IPS DF 6.9 (cell line): ENCODE measurements at regions not wholly inside any gene's neighbourhood (a gene's known extent, or its start where the extent isn't known, plus 50 kb on each side); places are given as distances from the start of the nearest gene placed in this dataset.

Source experiments
- DNase-seq: peaks from one replicate; pipeline ENCODE4 v3.0.0-alpha.2; 2013; ENCODE audit warnings: low read depth, low spot score
- H3K27ac ChIP-seq: one replicate; pipeline ENCODE4 v1.5.1; 2013; ENCODE audit warnings: low read length, control low read depth
- H3K27me3 ChIP-seq: 2 replicates; pipeline ENCODE4 v1.6.1; 2013; ENCODE audit warnings: mild to moderate bottlenecking, low read length; ENCODE audit not compliant: control insufficient read depth, insufficient read depth
- H3K36me3 ChIP-seq: 2 replicates; pipeline ENCODE4 v1.6.1; 2013; ENCODE audit warnings: low read length; ENCODE audit not compliant: control insufficient read depth, insufficient read depth
- H3K4me1 ChIP-seq: 2 replicates; pipeline ENCODE4 v1.6.1; 2013; ENCODE audit warnings: low read length; ENCODE audit not compliant: control insufficient read depth, insufficient read depth
- H3K4me3 ChIP-seq: 2 replicates; pipeline ENCODE4 v1.5.1; 2013; ENCODE audit warnings: mild to moderate bottlenecking, low read length
- H3K9me3 ChIP-seq: 2 replicates; pipeline ENCODE4 v1.6.1; 2013; ENCODE audit warnings: low read length, inconsistent platforms; ENCODE audit not compliant: control insufficient read depth, insufficient read depth
- WGBS: extraction: QIAGEN DNeasy Blood & Tissue Kit; methylation state at CpG from one replicate; pipeline ENCODE4 v1.1.7; 2013; ENCODE audit warnings: mixed read lengths, missing lambda C conversion rate; ENCODE audit not compliant: insufficient read length, insufficient coverage; 5-methylcytosine and 5-hydroxymethylcytosine counted together

DNA sequence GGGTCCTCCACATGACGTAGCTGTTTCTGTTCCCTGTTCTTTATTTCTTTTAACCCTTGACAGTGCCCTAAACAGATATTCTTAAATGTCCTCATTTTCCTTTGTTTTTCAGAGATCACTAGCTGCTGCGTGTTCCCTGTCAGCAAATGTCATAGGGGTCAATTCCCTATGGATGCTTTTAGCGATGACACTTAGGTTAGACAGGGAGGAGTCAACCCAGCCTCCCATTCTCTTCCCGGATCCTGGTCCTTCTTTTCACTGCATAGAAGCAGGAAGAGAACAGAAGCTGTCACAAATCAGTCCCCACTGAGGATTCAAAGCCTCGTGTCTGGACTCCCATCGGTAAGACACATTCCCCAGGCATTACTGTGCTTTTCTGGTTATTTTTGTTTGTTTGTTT lies 392.1 kb upstream of the PRKCQ start:
- Histone ChIP-seq H3K4me3 (no peak overlapping the region), H3K27me3 (no peaks in the 10 kb centered on the region), H3K36me3 (no peaks in the 10 kb centered on the region), H3K27ac (no peak overlapping the region), H3K4me1 (no peaks in the 10 kb centered on the region), H3K9me3 (no peaks in the 10 kb centered on the region)
- no peak for DNase-seq
- WGBS, result no CpG with 5 or more reads among the region's 6 CpGs

DNA sequence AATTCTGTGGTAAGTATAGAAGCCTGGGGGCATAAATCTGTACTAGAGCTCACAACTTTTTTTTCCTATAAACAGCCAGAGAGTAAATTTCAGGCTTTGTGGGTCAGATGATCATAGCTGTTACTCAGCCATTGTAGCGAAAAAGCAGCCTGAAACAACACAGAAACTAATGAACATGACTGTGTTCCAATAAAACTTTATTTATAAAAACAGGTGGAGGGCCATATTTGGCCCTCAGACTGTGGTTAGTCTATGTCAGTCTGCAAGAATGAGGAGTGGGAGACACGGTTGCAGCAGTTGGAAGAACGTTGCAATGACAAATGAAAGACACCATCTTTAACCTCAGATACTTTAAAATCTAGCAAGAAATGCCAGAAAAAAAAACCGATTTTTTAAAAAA lies 389.6 kb upstream of the PRKCQ start:
- Histone ChIP-seq H3K4me3 (no peak overlapping the region), H3K4me1 (no peaks in the 10 kb centered on the region), H3K27me3 (no peaks in the 10 kb centered on the region), H3K9me3 (no peaks in the 10 kb centered on the region), H3K36me3 (no peaks in the 10 kb centered on the region), H3K27ac (no peak overlapping the region)
- no CpG with 5 or more reads among the region's 4 CpGs for WGBS
- no peak for DNase-seq

- no peak for DNase-seq
- WGBS, result no CpG with 5 or more reads among the region's 4 CpGs
- no peak overlapping the region for H3K27ac ChIP-seq
- H3K9me3 ChIP-seq, result no peaks in the 10 kb centered on the region
- H3K4me3 ChIP-seq, result no peak overlapping the region
- no peaks in the 10 kb centered on the region for H3K27me3 ChIP-seq
- no peaks in the 10 kb centered on the region for H3K36me3 ChIP-seq
- no peaks in the 10 kb centered on the region for H3K4me1 ChIP-seq
These were observed 384.5 kb upstream of the PRKCQ start for GRCh38 chr10:6964543-6964942.

DNA sequence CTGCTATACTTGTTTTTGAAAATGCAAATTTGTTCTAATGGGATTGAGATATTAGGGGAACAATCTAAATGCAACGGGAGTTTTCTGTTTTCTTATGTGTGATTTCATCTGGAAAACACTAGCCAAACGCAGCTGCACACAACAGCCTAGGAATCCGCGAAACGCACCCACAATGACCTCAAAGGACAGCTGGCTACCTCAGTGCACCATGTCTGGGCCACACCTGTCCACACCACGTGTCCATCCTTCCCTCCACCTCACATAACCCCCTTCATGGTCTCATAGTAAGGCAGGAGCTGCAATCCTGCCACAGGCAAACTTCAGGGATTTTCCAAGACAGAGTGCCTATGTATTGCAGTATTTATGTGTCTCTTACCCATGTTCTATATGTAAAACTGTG lies 382.5 kb upstream of the PRKCQ start:
- H3K4me1 ChIP-seq, result no peaks in the 10 kb centered on the region
- H3K27me3 ChIP-seq, result no peaks in the 10 kb centered on the region
- H3K27ac ChIP-seq, result no peak overlapping the region
- no peak for DNase-seq
- WGBS, result no CpG with 5 or more reads among the region's 6 CpGs
- no peak overlapping the region for H3K4me3 ChIP-seq
- no peaks in the 10 kb centered on the region for H3K9me3 ChIP-seq
- no peaks in the 10 kb centered on the region for H3K36me3 ChIP-seq

GRCh38 chr10:6958711-6959110 lies 378.6 kb upstream of the PRKCQ start:
- WGBS, result no CpG with 5 or more reads among the region's 1 CpG
- Histone ChIP-seq H3K9me3 (no peaks in the 10 kb centered on the region), H3K27ac (no peak overlapping the region), H3K36me3 (no peaks in the 10 kb centered on the region), H3K27me3 (no peaks in the 10 kb centered on the region), H3K4me3 (no peak overlapping the region), H3K4me1 (no peaks in the 10 kb centered on the region)
- no peak for DNase-seq

DNA sequence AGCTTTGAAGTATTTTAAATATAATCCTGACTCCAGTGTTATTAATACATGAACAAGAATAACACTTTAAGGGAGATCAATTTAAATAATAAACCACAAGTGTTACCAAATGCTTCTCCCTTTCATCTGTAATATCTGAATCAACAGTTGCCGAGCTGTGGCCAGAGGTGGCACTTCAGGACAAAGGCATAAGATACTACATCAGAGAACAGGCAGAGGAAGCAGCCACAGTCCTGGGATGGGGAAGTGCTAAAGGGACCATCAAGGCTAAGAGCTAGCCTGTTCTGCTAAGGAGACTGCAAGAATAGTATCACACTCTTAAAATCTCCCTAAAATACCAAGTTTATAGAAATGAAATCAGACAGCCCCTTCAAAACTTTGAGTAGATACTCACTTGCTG lies 378.2 kb upstream of the PRKCQ start:
- H3K27ac ChIP-seq, result no peak overlapping the region
- H3K4me3 ChIP-seq, result no peak overlapping the region
- WGBS, result no CpG with 5 or more reads among the region's 1 CpG
- no peaks in the 10 kb centered on the region for H3K27me3 ChIP-seq
- no peaks in the 10 kb centered on the region for H3K9me3 ChIP-seq
- H3K4me1 ChIP-seq, result no peaks in the 10 kb centered on the region
- H3K36me3 ChIP-seq, result no peaks in the 10 kb centered on the region
- DNase-seq, result no peak

GRCh38 chr10:6957851-6958250 lies 377.8 kb upstream of the PRKCQ start:
- Histone ChIP-seq H3K27ac (no peak overlapping the region), H3K4me1 (no peaks in the 10 kb centered on the region), H3K4me3 (no peak overlapping the region), H3K9me3 (no peaks in the 10 kb centered on the region), H3K27me3 (no peaks in the 10 kb centered on the region), H3K36me3 (no peaks in the 10 kb centered on the region)
- no CpG with 5 or more reads among the region's 4 CpGs for WGBS
- no peak for DNase-seq

- WGBS, result no CpG with 5 or more reads among the region's 3 CpGs
- Histone ChIP-seq H3K27ac (no peak overlapping the region), H3K4me3 (no peak overlapping the region), H3K27me3 (no peaks in the 10 kb centered on the region), H3K4me1 (no peaks in the 10 kb centered on the region), H3K36me3 (no peaks in the 10 kb centered on the region), H3K9me3 (no peaks in the 10 kb centered on the region)
- no peak for DNase-seq
These were observed 376.5 kb upstream of the PRKCQ start for GRCh38 chr10:6956562-6956961.

GRCh38 chr10:6953271-6953801 lies 373.3 kb upstream of the PRKCQ start:
- Histone ChIP-seq H3K4me1 (no peaks in the 10 kb centered on the region), H3K4me3 (no peak overlapping the region), H3K27ac (no peak overlapping the region), H3K36me3 (no peaks in the 10 kb centered on the region), H3K9me3 (no peaks in the 10 kb centered on the region), H3K27me3 (no peaks in the 10 kb centered on the region)
- WGBS, result no CpG with 5 or more reads among the region's 6 CpGs
- no peak for DNase-seq

DNA sequence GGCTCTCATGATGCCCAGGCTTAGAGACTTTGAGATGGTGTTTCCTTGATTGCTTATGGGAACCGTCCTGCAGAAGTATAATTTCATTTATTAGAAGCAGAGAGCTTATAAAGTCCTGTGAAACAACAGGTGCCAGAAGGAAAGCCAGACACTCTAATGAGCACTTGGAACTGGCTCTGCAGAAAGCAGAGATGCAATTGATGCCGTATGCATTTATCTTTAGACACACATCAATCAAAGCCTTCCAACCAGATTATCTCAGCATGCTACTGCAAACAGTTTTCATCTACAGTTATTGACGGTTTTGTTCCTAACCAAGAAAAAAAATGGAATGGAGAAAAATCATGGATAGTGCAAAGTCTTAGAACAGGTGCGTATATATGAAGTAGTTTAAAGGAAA lies 371.7 kb upstream of the PRKCQ start:
- no peaks in the 10 kb centered on the region for H3K9me3 ChIP-seq
- H3K27ac ChIP-seq, result no peak overlapping the region
- H3K4me3 ChIP-seq, result no peak overlapping the region
- no peaks in the 10 kb centered on the region for H3K36me3 ChIP-seq
- no peaks in the 10 kb centered on the region for H3K4me1 ChIP-seq
- WGBS, result no CpG with 5 or more reads among the region's 4 CpGs
- DNase-seq, result no peak
- no peaks in the 10 kb centered on the region for H3K27me3 ChIP-seq

- no peak overlapping the region for H3K27ac ChIP-seq
- no CpG with 5 or more reads among the region's 2 CpGs for WGBS
- H3K9me3 ChIP-seq, result no peaks in the 10 kb centered on the region
- no peaks in the 10 kb centered on the region for H3K27me3 ChIP-seq
- H3K4me3 ChIP-seq, result no peak overlapping the region
- no peak for DNase-seq
- H3K4me1 ChIP-seq, result no peaks in the 10 kb centered on the region
- H3K36me3 ChIP-seq, result no peaks in the 10 kb centered on the region
These were observed 370.1 kb upstream of the PRKCQ start for GRCh38 chr10:6950133-6950532.
